RCC 7860 (cell line): ENCODE measurements at regions not wholly inside any gene's neighbourhood (a gene's known extent, or its start where the extent isn't known, plus 50 kb on each side); places are given as distances from the start of the nearest gene placed in this dataset.

Experiments
- DNase-seq: peaks from one replicate; pipeline ENCODE4 v3.0.0-alpha.2; 2015; ENCODE audit warnings: low spot score
- FAIRE-seq: peaks from 2 replicates; lab custom pipeline; 2012; peaks lifted over from hg19 to GRCh38; lab: Jason Lieb, UNC

- DNase-seq (no peak), FAIRE-seq (no peak)
These were observed 290.0 kb upstream of the RUNX1 start for GRCh38 chr21:35338881-35339632.

- DNase-seq (no peak), FAIRE-seq (no peak)
These were observed 289.2 kb upstream of the RUNX1 start for GRCh38 chr21:35338281-35338680.

GRCh38 chr21:35337573-35337972, 288.5 kb upstream of the RUNX1 start:
- no peak for FAIRE-seq
- no peak for DNase-seq

- DNase-seq (no peak), FAIRE-seq (no peak)
These were observed 287.4 kb upstream of the RUNX1 start for GRCh38 chr21:35336534-35336933.

GRCh38 chr21:35335951-35336446, 286.9 kb upstream of the RUNX1 start:
- FAIRE-seq (no peak), DNase-seq (no peak)

GRCh38 chr21:35333831-35334618, 284.9 kb upstream of the RUNX1 start:
- no peak for DNase-seq
- no peak for FAIRE-seq

GRCh38 chr21:35332841-35333426, 283.8 kb upstream of the RUNX1 start:
- FAIRE-seq (no peak), DNase-seq (no peak)

GRCh38 chr21:35329940-35330660, 281.0 kb upstream of the RUNX1 start:
- FAIRE-seq (no peak), DNase-seq (no peak)

- DNase-seq (no peak), FAIRE-seq (no peak)
These were observed 279.9 kb upstream of the RUNX1 start for GRCh38 chr21:35328856-35329455.

GRCh38 chr21:35326677-35327076, 277.6 kb upstream of the RUNX1 start:
- DNase-seq (no peak), FAIRE-seq (no peak)

- DNase-seq (no peak), FAIRE-seq (no peak)
These were observed 276.9 kb upstream of the RUNX1 start for GRCh38 chr21:35325953-35326352.

- FAIRE-seq (peak; percentile 85), DNase-seq (peak; percentile 73)
These were observed 275.5 kb upstream of the RUNX1 start for GRCh38 chr21:35324372-35325220.

- FAIRE-seq (no peak), DNase-seq (no peak)
These were observed 274.8 kb upstream of the RUNX1 start for GRCh38 chr21:35323947-35324346.

- FAIRE-seq (no peak), DNase-seq (no peak)
These were observed 272.5 kb upstream of the RUNX1 start for GRCh38 chr21:35321322-35322200.

- DNase-seq (no peak), FAIRE-seq (no peak)
These were observed 270.7 kb upstream of the RUNX1 start for GRCh38 chr21:35319684-35320283.

GRCh38 chr21:35316933-35317332, 267.8 kb upstream of the RUNX1 start:
- no peak for FAIRE-seq
- DNase-seq = no peak

- FAIRE-seq = no peak
- no peak for DNase-seq
These were observed 267.4 kb upstream of the RUNX1 start for GRCh38 chr21:35316456-35316855.

- FAIRE-seq = no peak
- no peak for DNase-seq
These were observed 265.9 kb upstream of the RUNX1 start for GRCh38 chr21:35314857-35315582.
